ENCODE measurements at regions not wholly inside any gene's neighbourhood (a gene's known extent, or its start where the extent isn't known, plus 50 kb on each side); places are given as distances from the start of the nearest gene placed in this dataset.

GRCh38 chr2:107361751-107362381 is 464.8 kb upstream of the RGPD4 start:
- TF ChIP-seq CTCF (conservative IDR thresholded peaks at IDR 0.05; ENCODE audit: low read depth in 2 of 2), result no peak
- no peak for TF ChIP-seq POLR2AphosphoS5 (IDR thresholded peaks at IDR 0.05; ENCODE audit: low read depth)
- TF ChIP-seq EZH2 (IDR thresholded peaks at IDR 0.05; ENCODE audit: low read depth, unreplicated experiment), result no peak
